ENCODE measurements at regions not wholly inside any gene's neighbourhood (a gene's known extent, or its start where the extent isn't known, plus 50 kb on each side); places are given as distances from the start of the nearest gene placed in this dataset.

DNA sequence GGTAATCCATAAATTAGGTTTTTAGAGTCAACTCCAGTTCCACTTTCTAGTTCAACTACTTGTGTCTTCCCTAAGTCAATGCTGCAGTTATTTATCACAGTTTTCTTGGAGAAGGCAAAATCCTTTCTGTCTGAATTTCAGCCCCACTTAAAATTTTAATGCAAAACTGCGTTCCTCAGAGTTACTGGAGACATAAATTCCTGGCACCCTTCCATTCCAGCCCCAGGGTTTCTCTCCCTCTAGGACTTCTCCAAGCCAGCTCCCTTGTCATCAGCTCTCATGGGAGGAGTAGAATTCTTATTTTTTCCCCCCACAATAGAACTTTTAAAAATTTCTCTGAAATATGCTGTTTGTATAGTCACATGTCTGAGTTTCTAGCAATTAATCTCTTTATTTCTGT is 50.6 kb upstream of the PHOX2B start:
- Histone ChIP-seq H3K4me3 (no peak overlapping the region), H3K27ac (no peak overlapping the region)
